K562 (cell line): ENCODE measurements at regions not wholly inside any gene's neighbourhood (a gene's known extent, or its start where the extent isn't known, plus 50 kb on each side); places are given as distances from the start of the nearest gene placed in this dataset.

Experiments
- ATAC-seq: fragments of 200-7000 bp; cut with Tn5 transposase; 3 replicates; pipeline ENCODE4 v1.9.1; 2020; ENCODE audit warnings: moderate library complexity
- BruUV-seq: library from RNA; stranded (reverse); fragments of 400-500 nt; replicated peaks from 2 replicates; lab custom pipeline; 2021; lab: Mats Ljungman, UMichigan
- CTCF ChIA-PET: fragments of 300-600 bp; formaldehyde crosslinking; extraction: SDS; loops from one replicate; lab custom pipeline; 2021; ENCODE audit warnings: low intra/inter-chr PET ratio; lab: Yijun Ruan, JAX
- POLR2A ChIA-PET: fragments of 300-600, 350-650 bp; sonication (Branson Sonifier 250); formaldehyde crosslinking; extraction: SDS; loops from one replicate; lab custom pipeline; 2021; ENCODE audit warnings: antibody characterized with exemption, inconsistent platforms; lab: Yijun Ruan, JAX
- DNase-seq, 4 experiments: peaks; one replicate each; pipeline versions ENCODE4 v3.0.0 to v3.0.0-alpha.2; 2011 to 2018; ENCODE audit warnings: low spot score in 3 of 4, mixed read lengths in 3 of 4; ENCODE audit errors: extremely low read depth in 1 of 4
- FAIRE-seq: peaks from 2 replicates; lab custom pipeline; 2011; peaks lifted over from hg19 to GRCh38; lab: Jason Lieb, UNC
- H2AFZ ChIP-seq: 2 replicates; pipeline ENCODE4 v1.6.0; 2011; ENCODE audit warnings: low read depth, low read length, control low read depth, inconsistent platforms
- H3K27ac ChIP-seq: fragments of 200-600 bp; 3 replicates; pipeline ENCODE4 v1.8.0; 2011; ENCODE audit warnings: low read depth, mild to moderate bottlenecking, control low read depth, inconsistent platforms, low read length, moderate library complexity, mixed read lengths; ENCODE audit errors: extremely low read depth
- H3K27me3 ChIP-seq, 2 experiments: fragments of 300-600 bp in 1 of 2; 2 replicates in 1 of 2; 3 replicates in 1 of 2; pipeline versions ENCODE4 v1.6.0 to v1.8.0; 2011; ENCODE audit warnings: inconsistent platforms in 2 of 2, low read length in 2 of 2, mild to moderate bottlenecking in 1 of 2, mixed read lengths in 1 of 2, moderate library complexity in 1 of 2; ENCODE audit not compliant: control insufficient read depth in 2 of 2, insufficient read depth in 2 of 2
- H3K36me3 ChIP-seq: fragments of 300-600 bp; 3 replicates; pipeline ENCODE4 v1.8.0; 2011; ENCODE audit warnings: mild to moderate bottlenecking, low read length, inconsistent platforms; ENCODE audit not compliant: control insufficient read depth, insufficient read depth
- H3K4me1 ChIP-seq, 2 experiments: fragments of 200-600 bp in 1 of 2; replicated peaks in 1 of 2; 2 replicates in 1 of 2; 3 replicates in 1 of 2; pipeline versions ENCODE4 v1.5.1 to v1.8.0; 2011; ENCODE audit warnings: inconsistent platforms in 2 of 2, low read length in 2 of 2, mild to moderate bottlenecking in 1 of 2, mixed read lengths in 1 of 2, moderate library complexity in 1 of 2; ENCODE audit not compliant: control insufficient read depth in 2 of 2, insufficient read depth in 2 of 2
- H3K4me2 ChIP-seq: 2 replicates; pipeline ENCODE4 v1.6.1; 2011; ENCODE audit warnings: low read length, control low read depth, inconsistent platforms, mixed read lengths; ENCODE audit not compliant: insufficient read depth
- H3K4me3 ChIP-seq: fragments of 200-600 bp; sonication (generic), shearing (Covaris generic); 2 replicates; pipeline ENCODE4 v1.5.1; 2016; ENCODE audit warnings: control low read depth, inconsistent platforms
- H3K79me2 ChIP-seq: fragments of 200-600 bp; 3 replicates; pipeline ENCODE4 v1.8.0; 2011; ENCODE audit warnings: low read length, inconsistent platforms; ENCODE audit not compliant: control insufficient read depth, insufficient read depth
- H3K9ac ChIP-seq, 2 experiments: 2 replicates each; pipeline versions ENCODE4 v1.6.0 to v1.6.1; 2011; ENCODE audit warnings: low read depth in 2 of 2, low read length in 2 of 2, control low read depth in 1 of 2, inconsistent platforms in 1 of 2, mild to moderate bottlenecking in 1 of 2, mixed read lengths in 1 of 2; ENCODE audit not compliant: insufficient read depth in 1 of 2
- H3K9me1 ChIP-seq: one replicate; pipeline ENCODE4 v1.6.0; 2011; ENCODE audit warnings: inconsistent platforms, mild to moderate bottlenecking, low read length, moderate library complexity; ENCODE audit not compliant: control insufficient read depth, insufficient read depth
- H3K9me3 ChIP-seq: replicated peaks from 2 replicates; pipeline ENCODE4 v1.5.1; 2011; ENCODE audit warnings: low read depth, low read length, inconsistent platforms; ENCODE audit not compliant: control insufficient read depth, insufficient read depth
- H4K20me1 ChIP-seq: replicated peaks from 2 replicates; pipeline ENCODE4 v1.6.1; 2011; ENCODE audit warnings: low read length, inconsistent platforms, mixed read lengths; ENCODE audit not compliant: control insufficient read depth, insufficient read depth
- ADNP ChIP-seq: fragments of 200-800 bp; sonication (Bioruptor generic); IDR thresholded peaks from 2 replicates; pipeline ENCODE4 v1.6.1; 2016; ENCODE audit warnings: missing genetic modification characterization, missing compliant biosample characterization
- CAMTA2 ChIP-seq: fragments of 250-450 bp; sonication (Bioruptor Pico); conservative IDR thresholded peaks from 2 replicates; pipeline ENCODE4 v1.5.1; 2022
- CCNT2 ChIP-seq: IDR thresholded peaks from 2 replicates; pipeline ENCODE4 v1.6.1; 2011; ENCODE audit warnings: borderline replicate concordance, low read depth, mild to moderate bottlenecking, moderate library complexity, mixed read lengths, low read length; ENCODE audit not compliant: insufficient read length; ENCODE audit errors: extremely low read depth
- CTBP1 ChIP-seq: fragments of 450-650 bp; IDR thresholded peaks from 2 replicates; pipeline ENCODE4 v1.6.1; 2016; ENCODE audit warnings: borderline replicate concordance
- DEAF1 ChIP-seq: fragments of 450-650 bp; formaldehyde crosslinking; IDR thresholded peaks from 2 replicates; pipeline ENCODE4 v1.4.0; 2020; ENCODE audit warnings: mild to moderate bottlenecking, moderate library complexity
- E2F8 ChIP-seq: fragments of 450-650 bp; IDR thresholded peaks from 2 replicates; pipeline ENCODE4 v1.7.1; 2018; ENCODE audit warnings: mild to moderate bottlenecking, low read depth; ENCODE audit not compliant: partially characterized antibody
- IRF1 ChIP-seq: sonication (generic); formaldehyde crosslinking; IDR thresholded peaks from 2 replicates; pipeline ENCODE4 v1.8.0; 2022; ENCODE audit warnings: missing genetic modification reagents, mild to moderate bottlenecking, borderline replicate concordance
- JUND ChIP-seq, 2 experiments: IDR thresholded peaks; 2 replicates in 1 of 2; 3 replicates in 1 of 2; pipeline ENCODE4 v1.6.1; 2011; ENCODE audit warnings: borderline replicate concordance in 2 of 2, low read depth in 2 of 2, low read length in 2 of 2, improper control_type of control experiment in 1 of 2, missing biosample characterization in 1 of 2, missing genetic modification characterization in 1 of 2, missing genetic modification reagents in 1 of 2
- KAT7 ChIP-seq: sonication (generic); formaldehyde crosslinking; IDR thresholded peaks from 2 replicates; pipeline ENCODE4 v1.8.0; 2022; ENCODE audit warnings: missing genetic modification reagents, mild to moderate bottlenecking, borderline replicate concordance
- MCM3 ChIP-seq: fragments of 450-650 bp; IDR thresholded peaks from 2 replicates; pipeline ENCODE4 v1.6.1; 2016
- OTX1 ChIP-seq: fragments of 450-650 bp; formaldehyde crosslinking; IDR thresholded peaks from 2 replicates; pipeline ENCODE4 v1.4.0; 2022; ENCODE audit warnings: mild to moderate bottlenecking
- SREBF1 ChIP-seq: fragments of 150-350 bp; IDR thresholded peaks from 2 replicates; pipeline ENCODE4 v1.6.1; 2014; ENCODE audit warnings: antibody characterized with exemption, low read depth, low read length, borderline replicate concordance
- USF2 ChIP-seq: sonication (generic); formaldehyde crosslinking; IDR thresholded peaks from 2 replicates; pipeline ENCODE4 v1.5.0; 2020; ENCODE audit warnings: missing genetic modification reagents
- ZBTB17 ChIP-seq: fragments of 450-650 bp; formaldehyde crosslinking; IDR thresholded peaks from 2 replicates; pipeline ENCODE4 v1.4.0; 2020; ENCODE audit warnings: mild to moderate bottlenecking
- ZNF764 ChIP-seq: fragments of 250-450 bp; sonication (Bioruptor Pico); IDR thresholded peaks from 2 replicates; pipeline ENCODE4 v1.4.0; 2020; ENCODE audit warnings: low read depth, mild to moderate bottlenecking, moderate library complexity
- WGBS: fragments of 100-300 bp; shearing (Covaris generic); methylation state at CpG from one replicate; pipeline ENCODE4 v1.1.6; 2016; ENCODE audit warnings: low coverage, mixed read lengths; ENCODE audit not compliant: insufficient coverage; ENCODE audit errors: missing lambda C conversion rate; 5-methylcytosine and 5-hydroxymethylcytosine counted together
- in situ Hi-C: fragments of 300-500 bp; cut with MboI; formaldehyde crosslinking; loops from 4 replicates; pipeline ENCODE4 v1.15.0; 2018; ENCODE audit warnings: inconsistent platforms, mixed read lengths
- intact Hi-C: fragments of 100-400 bp; cut with micrococcal nuclease; formaldehyde crosslinking; loops from 2 replicates; pipeline ENCODE4 v1.14.2; 2022

- TF ChIP-seq ZBTB17 (no peak), JUND (IDR thresholded peaks at IDR 0.05; ENCODE audit: borderline replicate concordance, low read depth, low read length) (no peak), JUND (tag; IDR thresholded peaks at IDR 0.05; ENCODE audit: borderline replicate concordance, low read depth, low read length) (no peak), IRF1 (no peak)
These were observed 362.8 kb upstream of the ARPP21 start (continued) for GRCh38 chr3:35276568-35276967.

- Histone ChIP-seq H3K4me3 (no peak overlapping the region), H3K4me2 (no peak overlapping the region), H4K20me1 (no peaks in the 10 kb centered on the region), H3K36me3 (no peaks in the 10 kb centered on the region), H2AFZ (no peak overlapping the region), H3K79me2 (no peaks in the 10 kb centered on the region), H3K9me3 (no peaks in the 10 kb centered on the region; the same call in 1 of the 2 replicates), H3K27ac (no peak overlapping the region), H3K27me3 (no peaks in the 10 kb centered on the region), H3K9me1 (no peaks in the 10 kb centered on the region), H3K9ac (no peak overlapping the region), H3K4me1 (no peaks in the 10 kb centered on the region)
- intact Hi-C loops = no loop called here
- BruUV-seq = no TSS peak
- FAIRE-seq (no peak), ATAC-seq (no peak), DNase-seq (no peak)
- ChIA-PET CTCF (no interaction called here), POLR2A (no interaction called here)
- 0% methylated on average over 4 of the region's 4 CpGs for WGBS
- in situ Hi-C loops = no loop called here
- TF ChIP-seq E2F8 = no peak
- no peak for TF ChIP-seq MCM3
- TF ChIP-seq SREBF1 = no peak
- TF ChIP-seq OTX1 (CRISPR knock-in tag) = no peak
- no peak for TF ChIP-seq CTBP1
- TF ChIP-seq CAMTA2 (CRISPR knock-in tag) = no peak
- TF ChIP-seq CCNT2 = no peak
- TF ChIP-seq USF2 = no peak
- TF ChIP-seq ZNF764 = no peak
- no peak for TF ChIP-seq DEAF1 (CRISPR knock-in tag)
- no peak for TF ChIP-seq ADNP (tag)
- TF ChIP-seq KAT7 (CRISPR knock-in tag) = no peak
These were observed 347.7 kb upstream of the ARPP21 start for GRCh38 chr3:35291471-35292236.
